SK-N-SH (cell line): ENCODE measurements at regions not wholly inside any gene's neighbourhood (a gene's known extent, or its start where the extent isn't known, plus 50 kb on each side); places are given as distances from the start of the nearest gene placed in this dataset.

ENCODE experiments used
- CTCF ChIA-PET: fragments of 300-600, 350-600 bp; formaldehyde crosslinking; extraction: SDS; loops from one replicate; lab custom pipeline; 2021; lab: Yijun Ruan, JAX
- POLR2A ChIA-PET: fragments of 350-600 bp; sonication (Branson Sonifier 250); formaldehyde crosslinking; extraction: SDS; loops from one replicate; lab custom pipeline; 2020; ENCODE audit warnings: antibody characterized with exemption, inconsistent platforms; lab: Yijun Ruan, JAX
- DNase-seq: peaks from one replicate; pipeline ENCODE4 v3.0.0; 2012
- H2AFZ ChIP-seq: fragments of 200-600 bp; sonication (generic); 2 replicates; pipeline ENCODE4 v1.8.1; 2016; ENCODE audit warnings: antibody characterized with exemption, mild to moderate bottlenecking, low read depth
- H3F3A ChIP-seq: fragments of 200-600 bp; sonication (generic); replicated peaks from 2 replicates; pipeline ENCODE3; 2016; ENCODE audit warnings: antibody characterized with exemption, mild to moderate bottlenecking; ENCODE audit not compliant: insufficient read depth
- H3K27ac ChIP-seq, 2 experiments: fragments of 200-500 bp in 1 of 2; fragments of 200-600 bp in 1 of 2; sonication (Bioruptor generic) in 1 of 2; sonication (generic), shearing (Covaris generic) in 1 of 2; 2 replicates each; pipeline versions ENCODE4 v1.5.1 to v1.6.1; 2014 to 2016; ENCODE audit warnings: low read depth in 2 of 2, inconsistent platforms in 1 of 2, low read length in 1 of 2, mild to moderate bottlenecking in 1 of 2, mixed read lengths in 1 of 2
- H3K27me3 ChIP-seq: fragments of 200-600 bp; sonication (generic), shearing (Covaris generic); 2 replicates; pipeline ENCODE4 v1.6.1; 2016; ENCODE audit warnings: mixed run types; ENCODE audit not compliant: insufficient read depth
- H3K36me3 ChIP-seq, 2 experiments: fragments of 200-500 bp in 1 of 2; fragments of 200-600 bp in 1 of 2; sonication (Bioruptor generic) in 1 of 2; sonication (generic) in 1 of 2; replicated peaks in 1 of 2; 2 replicates each; pipeline versions ENCODE3 to v1.5.1; 2014 to 2016; ENCODE audit warnings: low read length in 1 of 2, mild to moderate bottlenecking in 1 of 2; ENCODE audit not compliant: insufficient read depth in 2 of 2, control insufficient read depth in 1 of 2
- H3K4me1 ChIP-seq, 2 experiments: fragments of 200-500 bp in 1 of 2; fragments of 200-600 bp in 1 of 2; sonication (Bioruptor generic) in 1 of 2; sonication (generic), shearing (Covaris generic) in 1 of 2; 2 replicates each; pipeline versions ENCODE4 v1.5.1 to v1.6.1; 2014 to 2016; ENCODE audit warnings: low read depth in 1 of 2, low read length in 1 of 2, mixed run types in 1 of 2; ENCODE audit not compliant: insufficient read depth in 2 of 2, control insufficient read depth in 1 of 2
- H3K4me2 ChIP-seq: fragments of 200-600 bp; sonication (generic), shearing (Covaris generic); 2 replicates; pipeline ENCODE4 v1.6.1; 2017; ENCODE audit warnings: mixed run types
- H3K4me3 ChIP-seq, 2 experiments: fragments of 200-500 bp in 1 of 2; fragments of 200-600 bp in 1 of 2; sonication (Bioruptor generic) in 1 of 2; sonication (generic), shearing (Covaris generic) in 1 of 2; 2 replicates each; pipeline versions ENCODE4 v1.5.1 to v1.8.1; 2014 to 2016; ENCODE audit warnings: low read depth in 2 of 2, inconsistent platforms in 1 of 2, low read length in 1 of 2, mild to moderate bottlenecking in 1 of 2, mixed read lengths in 1 of 2, moderate library complexity in 1 of 2
- H3K79me2 ChIP-seq: fragments of 200-600 bp; sonication (generic); 2 replicates; pipeline ENCODE4 v1.8.1; 2017; ENCODE audit warnings: mild to moderate bottlenecking; ENCODE audit not compliant: insufficient read depth
- H3K9ac ChIP-seq: fragments of 200-600 bp; sonication (generic); 2 replicates; pipeline ENCODE4 v1.6.1; 2017; ENCODE audit warnings: mixed run types
- H3K9me2 ChIP-seq: fragments of 200-600 bp; sonication (generic); 2 replicates; pipeline ENCODE4 v1.6.1; 2017; ENCODE audit warnings: mixed run types
- H3K9me3 ChIP-seq: fragments of 200-600 bp; sonication (generic); 2 replicates; pipeline ENCODE4 v1.6.1; 2017; ENCODE audit warnings: mixed run types, mild to moderate bottlenecking, moderate library complexity
- H4K20me1 ChIP-seq: fragments of 200-600 bp; sonication (generic); 2 replicates; pipeline ENCODE4 v1.6.1; 2017; ENCODE audit warnings: mild to moderate bottlenecking, mixed run types; ENCODE audit not compliant: insufficient read depth
- EP300 ChIP-seq, 2 experiments: IDR thresholded peaks; 2 replicates each; pipeline versions ENCODE4 v1.4.0 to v1.6.1; 2012; ENCODE audit warnings: borderline replicate concordance in 1 of 2, low read depth in 1 of 2, low read length in 1 of 2
- FOSL2 ChIP-seq: IDR thresholded peaks from 2 replicates; pipeline ENCODE4 v1.4.0; 2012; ENCODE audit warnings: low read depth, mild to moderate bottlenecking, moderate library complexity, borderline replicate concordance
- JUND ChIP-seq: IDR thresholded peaks from 2 replicates; pipeline ENCODE4 v1.4.0; 2012
- MAX ChIP-seq: IDR thresholded peaks from 2 replicates; pipeline ENCODE4 v1.4.0; 2012; ENCODE audit warnings: low read depth
- RCOR1 ChIP-seq: fragments of 150-350 bp; IDR thresholded peaks from 2 replicates; pipeline ENCODE4 v1.6.1; 2017; ENCODE audit warnings: antibody characterized with exemption, low read length
- REST ChIP-seq: IDR thresholded peaks from 2 replicates; pipeline ENCODE4 v1.6.1; 2012; ENCODE audit warnings: mild to moderate bottlenecking, low read depth, low read length, moderate library complexity
- SMC3 ChIP-seq: IDR thresholded peaks from 2 replicates; pipeline ENCODE4 v1.6.1; 2012; ENCODE audit warnings: low read depth, low read length, improper control_type of control experiment
- TCF12 ChIP-seq: IDR thresholded peaks from 2 replicates; pipeline ENCODE4 v1.4.0; 2012
- TEAD4 ChIP-seq: IDR thresholded peaks from 2 replicates; pipeline ENCODE4 v1.4.0; 2012; ENCODE audit warnings: mild to moderate bottlenecking, borderline replicate concordance; ENCODE audit not compliant: insufficient read depth
- WGBS: methylation state at CpG from one replicate; pipeline ENCODE4 v1.1.6; 2017; ENCODE audit warnings: low lambda C conversion rate; 5-methylcytosine and 5-hydroxymethylcytosine counted together

- Histone ChIP-seq H3K27me3 (no peaks in the 10 kb centered on the region), H3K9me3 (no peaks in the 10 kb centered on the region), H3K36me3 (no peaks in the 10 kb centered on the region), H3K79me2 (no peaks in the 10 kb centered on the region), H3K9me2 (no peaks in the 10 kb centered on the region), H3K4me2 (no peak overlapping the region), H3K4me1 (peaks cover 0 to 3% of the 10 kb centered on the region in 2 experiments; a peak in 1 of 4 replicates), H4K20me1 (no peaks in the 10 kb centered on the region), H3K9ac (no peak overlapping the region), H3K4me3 (no peak overlapping the region), H2AFZ (no peak overlapping the region), H3F3A (no peaks in the 10 kb centered on the region), H3K27ac (no peak overlapping the region)
- ChIA-PET CTCF (interaction anchor here (1.1 kb wide), 1 partner anchor 203 kb away, joined by 3 read pairs; no protein-coding TSS in a partner anchor), POLR2A (no interaction called here)
- TF ChIP-seq EP300 (IDR thresholded peaks at IDR 0.05; ENCODE audit: borderline replicate concordance in 1 of 2, low read depth in 1 of 2, low read length in 1 of 2) (0 out of 4 replicates have a peak, but pooled peaks of 1 of the 2 experiments have one; percentile 18), FOSL2 (no peak), SMC3 (no peak), MAX (no peak)
- peak; percentile 16 for DNase-seq
- WGBS: 38% methylated on average over 1 of the region's 1 CpG
These were observed 1088.5 kb upstream of the TMEM132C start for GRCh38 chr12:127178463-127178862.

- WGBS: 16% methylated on average over 6 of the region's 6 CpGs
- Histone ChIP-seq H3F3A (no peaks in the 10 kb centered on the region), H3K9me2 (no peaks in the 10 kb centered on the region), H2AFZ (no peak overlapping the region), H3K79me2 (no peaks in the 10 kb centered on the region), H3K9ac (no peak overlapping the region), H3K4me2 (no peak overlapping the region), H3K4me3 (no peak overlapping the region), H3K4me1 (peaks cover 0 to 3% of the 10 kb centered on the region in 2 experiments; a peak in 1 of 4 replicates), H4K20me1 (no peaks in the 10 kb centered on the region), H3K27ac (no peak overlapping the region), H3K27me3 (no peaks in the 10 kb centered on the region), H3K36me3 (no peaks in the 10 kb centered on the region), H3K9me3 (no peaks in the 10 kb centered on the region)
- no peak for DNase-seq
- POLR2A ChIA-PET: no interaction called here
- no peak for TF ChIP-seq JUND
- CTCF ChIA-PET: interaction anchor here (1.1 kb wide), 1 partner anchor 202 kb away, joined by 3 read pairs; no protein-coding TSS in a partner anchor
These were observed 1087.8 kb upstream of the TMEM132C start for GRCh38 chr12:127179176-127179575.

- H3K27me3 ChIP-seq: no peaks in the 10 kb centered on the region
- no peak for DNase-seq
- peaks cover 0 to 3% of the 10 kb centered on the region in 2 experiments; a peak in 1 of 4 replicates for H3K4me1 ChIP-seq
- TF ChIP-seq RCOR1 (no peak), TCF12 (no peak), TEAD4 (no peak), REST (no peak)
- TF ChIP-seq, all 33 proteins: peak for 0
- 44% methylated on average over 6 of the region's 6 CpGs for WGBS
- POLR2A ChIA-PET: no interaction called here
- no peak overlapping the region for H3K4me2 ChIP-seq
- no peaks in the 10 kb centered on the region for H3F3A ChIP-seq
- no peak overlapping the region for H3K9ac ChIP-seq
- no peaks in the 10 kb centered on the region for H3K9me3 ChIP-seq
- CTCF ChIA-PET: no interaction called here
- H4K20me1 ChIP-seq: no peaks in the 10 kb centered on the region
- no peak overlapping the region for H3K4me3 ChIP-seq
- no peak overlapping the region for H3K27ac ChIP-seq
- no peaks in the 10 kb centered on the region for H3K9me2 ChIP-seq
- H3K36me3 ChIP-seq: no peaks in the 10 kb centered on the region
- H3K79me2 ChIP-seq: no peaks in the 10 kb centered on the region
- H2AFZ ChIP-seq: no peak overlapping the region
These were observed 1085.0 kb upstream of the TMEM132C start for GRCh38 chr12:127182018-127182417.
